Esophagus muscularis mucosa (tissue), 4 donors: ENCODE measurements at regions not wholly inside any gene's neighbourhood (a gene's known extent, or its start where the extent isn't known, plus 50 kb on each side); places are given as distances from the start of the nearest gene placed in this dataset.
"Not testable (repeated sequence)": the region's sequence is repeated elsewhere in the genome, so short reads cannot be mapped to it uniquely, and the experiment has no call there.

Source experiments
- DNase-seq: peaks from one replicate; pipeline ENCODE4 v3.0.0-alpha.2; 2017; ENCODE audit errors: extremely low spot score
- H3K27ac ChIP-seq, 4 donors: fragments of 200-600 bp; sonication (generic); replicated peaks in 1 of 4; 1 replicate in 3 of 4; 2 replicates in 1 of 4; pipeline ENCODE4 v1.5.1; 2016 to 2019; ENCODE audit warnings: mild to moderate bottlenecking in 1 of 4
- H3K27me3 ChIP-seq, 4 donors: fragments of 200-600 bp; sonication (generic); one replicate each; pipeline versions ENCODE4 v1.5.1 to v1.6.0; 2016 to 2019
- H3K36me3 ChIP-seq, 4 donors: fragments of 200-600 bp; sonication (generic); one replicate each; pipeline ENCODE4 v1.5.1; 2016 to 2019
- H3K4me1 ChIP-seq, 4 donors: fragments of 200-600 bp; sonication (generic); one replicate each; pipeline ENCODE4 v1.5.1; 2016 to 2019
- H3K4me3 ChIP-seq, 4 donors: fragments of 200-600 bp; sonication (generic); 1 replicate in 2 of 4; 2 replicates in 2 of 4; pipeline ENCODE4 v1.5.1; 2016 to 2019; ENCODE audit warnings: mild to moderate bottlenecking in 4 of 4, moderate library complexity in 1 of 4
- H3K9me3 ChIP-seq, 4 donors: fragments of 200-600 bp; sonication (generic); 1 replicate in 3 of 4; 2 replicates in 1 of 4; pipeline ENCODE4 v1.5.1; 2016 to 2019
- EP300 ChIP-seq: sonication (generic); formaldehyde crosslinking; IDR thresholded peaks from one replicate; pipeline ENCODE4 v1.6.1; 2017; ENCODE audit warnings: antibody characterized with exemption
- POLR2A ChIP-seq: fragments of 450-650 bp; IDR thresholded peaks from one replicate; pipeline ENCODE4 v1.6.1; 2017; ENCODE audit warnings: antibody characterized with exemption, moderate library complexity, mild to moderate bottlenecking, low read depth
- POLR2AphosphoS5 ChIP-seq, 2 donors: sonication (generic); formaldehyde crosslinking; IDR thresholded peaks; one replicate each; pipeline ENCODE4 v1.6.1; 2017; ENCODE audit warnings: antibody characterized with exemption in 2 of 2
- WGBS: methylation state at CpG from one replicate; pipeline ENCODE4 v1.1.5; 2018; 5-methylcytosine and 5-hydroxymethylcytosine counted together
- intact Hi-C: fragments of 100-400 bp; cut with DNase I; formaldehyde crosslinking; loops from one replicate; pipeline ENCODE4 v1.15.1; 2023
- TF ChIP-seq, protein P1 (sequence below), 3 experiments: fragments of 200-600 bp in 2 of 3; fragments of 450-650 bp in 1 of 3; sonication (generic) in 2 of 3; IDR thresholded peaks; one replicate each; pipeline ENCODE4 v1.5.1; 2017 to 2019; ENCODE audit warnings: antibody characterized with exemption in 3 of 3, mild to moderate bottlenecking in 2 of 3, moderate library complexity in 1 of 3

GRCh38 chr4:94131212-94131611 is 76.5 kb upstream of the SMARCAD1 start:
- Histone ChIP-seq H3K4me3 (no peak overlapping the region), H3K27me3 (no peaks in the 10 kb centered on the region), H3K4me1 (no peaks in the 10 kb centered on the region), H3K36me3 (no peaks in the 10 kb centered on the region), H3K9me3 (no peaks in the 10 kb centered on the region), H3K27ac (no peak overlapping the region)
- intact Hi-C loops = no loop called here
- TF ChIP-seq EP300 = no peak
- TF ChIP-seq, protein P1, sequence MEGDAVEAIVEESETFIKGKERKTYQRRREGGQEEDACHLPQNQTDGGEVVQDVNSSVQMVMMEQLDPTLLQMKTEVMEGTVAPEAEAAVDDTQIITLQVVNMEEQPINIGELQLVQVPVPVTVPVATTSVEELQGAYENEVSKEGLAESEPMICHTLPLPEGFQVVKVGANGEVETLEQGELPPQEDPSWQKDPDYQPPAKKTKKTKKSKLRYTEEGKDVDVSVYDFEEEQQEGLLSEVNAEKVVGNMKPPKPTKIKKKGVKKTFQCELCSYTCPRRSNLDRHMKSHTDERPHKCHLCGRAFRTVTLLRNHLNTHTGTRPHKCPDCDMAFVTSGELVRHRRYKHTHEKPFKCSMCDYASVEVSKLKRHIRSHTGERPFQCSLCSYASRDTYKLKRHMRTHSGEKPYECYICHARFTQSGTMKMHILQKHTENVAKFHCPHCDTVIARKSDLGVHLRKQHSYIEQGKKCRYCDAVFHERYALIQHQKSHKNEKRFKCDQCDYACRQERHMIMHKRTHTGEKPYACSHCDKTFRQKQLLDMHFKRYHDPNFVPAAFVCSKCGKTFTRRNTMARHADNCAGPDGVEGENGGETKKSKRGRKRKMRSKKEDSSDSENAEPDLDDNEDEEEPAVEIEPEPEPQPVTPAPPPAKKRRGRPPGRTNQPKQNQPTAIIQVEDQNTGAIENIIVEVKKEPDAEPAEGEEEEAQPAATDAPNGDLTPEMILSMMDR (IDR thresholded peaks at IDR 0.05) = no peak
- no peak for TF ChIP-seq POLR2AphosphoS5 (IDR thresholded peaks at IDR 0.05)
- TF ChIP-seq POLR2A = no peak
- DNase-seq = no peak
- 79% methylated on average over 5 of the region's 5 CpGs for WGBS

DNA sequence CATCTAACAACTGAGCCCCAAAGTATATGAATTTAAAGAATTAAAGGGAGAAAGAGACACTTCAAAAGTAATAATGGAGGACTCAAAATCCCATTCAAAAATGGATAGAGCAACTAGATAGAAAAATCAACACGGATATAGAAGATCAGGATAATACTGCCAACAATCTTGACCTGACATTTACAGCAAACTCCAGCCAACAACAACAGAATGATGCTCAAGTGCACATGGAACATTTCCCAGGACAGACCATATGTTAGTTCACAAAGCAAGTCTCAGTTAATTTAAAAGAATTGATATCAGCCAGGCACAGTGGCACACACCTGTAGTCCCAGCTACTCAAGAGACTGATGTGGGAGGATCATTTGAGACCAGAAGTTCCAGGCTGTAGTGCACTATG is 72.0 kb upstream of the SMARCAD1 start:
- H3K36me3 ChIP-seq = no peaks in the 10 kb centered on the region
- no peak for DNase-seq
- TF ChIP-seq POLR2A (no peak), EP300 (no peak)
- no peak overlapping the region for H3K4me3 ChIP-seq
- no peak overlapping the region for H3K27ac ChIP-seq
- no peaks in the 10 kb centered on the region for H3K4me1 ChIP-seq
- WGBS = 55% methylated on average over 1 of the region's 1 CpG
- intact Hi-C loops = no loop called here
- no peaks in the 10 kb centered on the region for H3K27me3 ChIP-seq
- H3K9me3 ChIP-seq = no peaks in the 10 kb centered on the region

DNA sequence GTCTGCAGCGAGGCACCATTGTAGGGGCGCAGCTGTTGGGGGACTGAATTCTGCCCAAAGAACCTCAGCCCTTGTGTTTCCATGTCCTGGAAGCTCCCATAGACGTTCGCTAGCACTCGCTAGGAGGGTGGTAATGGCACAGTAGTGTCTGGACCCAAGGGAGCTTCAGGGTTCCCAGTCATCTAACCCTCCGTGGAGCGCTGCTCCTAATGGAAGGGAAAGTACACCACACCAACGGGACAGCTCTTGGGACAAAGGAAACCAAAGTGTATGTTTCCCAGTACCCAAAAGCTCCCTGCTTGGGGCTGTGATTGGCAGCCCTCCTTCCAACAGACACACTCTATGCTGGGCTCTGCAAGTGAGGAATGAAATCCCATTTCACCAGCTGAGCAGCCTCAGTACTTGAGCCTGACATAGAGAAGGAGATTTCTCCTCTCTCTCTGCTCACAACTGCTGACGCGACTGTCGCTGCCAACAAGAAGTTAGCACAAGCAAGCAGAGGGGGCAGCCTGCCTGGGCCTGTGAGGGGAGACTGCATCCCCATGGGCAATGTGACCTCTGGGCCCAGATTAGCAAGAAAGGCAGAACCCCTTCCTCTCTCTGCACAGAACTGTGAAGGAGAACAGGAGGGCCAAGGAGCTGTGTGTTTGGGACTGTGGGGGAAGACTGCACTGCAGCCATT is 67.6 kb upstream of the SMARCAD1 start:
- Histone ChIP-seq H3K27me3 (no peaks in the 10 kb centered on the region), H3K27ac (no peak overlapping the region), H3K36me3 (no peaks in the 10 kb centered on the region), H3K4me1 (no peaks in the 10 kb centered on the region), H3K4me3 (no peak overlapping the region), H3K9me3 (peaks cover 0 to 5% (median 0%) of the 10 kb centered on the region in 4 donors)
- intact Hi-C loops = no loop called here
- 82% methylated on average over 9 of the region's 11 CpGs for WGBS
- DNase-seq = no peak
- TF ChIP-seq, protein P1 (IDR thresholded peaks at IDR 0.05) = no peak
- TF ChIP-seq POLR2AphosphoS5 (IDR thresholded peaks at IDR 0.05) (no peak), POLR2A (no peak), EP300 (no peak)

DNA sequence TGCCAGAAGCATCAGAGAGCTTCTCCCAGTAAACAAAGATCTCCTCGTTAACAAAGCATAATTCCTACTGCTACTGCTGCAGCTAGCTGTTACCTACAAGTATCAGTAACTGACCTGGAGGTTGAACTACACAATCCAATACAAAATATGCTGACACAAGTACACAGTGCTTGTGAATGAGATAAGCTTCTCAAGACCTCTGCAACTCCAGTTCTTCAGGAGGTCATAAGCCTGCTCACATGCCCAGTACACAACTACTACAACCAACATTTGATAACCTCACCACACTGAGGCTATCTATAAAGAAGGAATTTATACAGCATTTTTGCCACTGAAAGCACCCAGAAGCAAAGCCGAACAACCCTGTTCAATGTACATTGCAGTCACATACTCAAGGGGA is 66.7 kb upstream of the SMARCAD1 start:
- no peak overlapping the region for H3K27ac ChIP-seq
- DNase-seq = no peak
- no peak overlapping the region for H3K4me3 ChIP-seq
- intact Hi-C loops = no loop called here
- no peaks in the 10 kb centered on the region for H3K27me3 ChIP-seq
- 66% methylated on average over 2 of the region's 2 CpGs for WGBS
- TF ChIP-seq EP300 (no peak), POLR2AphosphoS5 (IDR thresholded peaks at IDR 0.05) (no peak), POLR2A (no peak)
- TF ChIP-seq, protein P1 (IDR thresholded peaks at IDR 0.05) = no peak
- H3K4me1 ChIP-seq = no peaks in the 10 kb centered on the region
- no peaks in the 10 kb centered on the region for H3K36me3 ChIP-seq
- peaks cover 0 to 5% (median 0%) of the 10 kb centered on the region in 4 donors for H3K9me3 ChIP-seq

GRCh38 chr4:94148052-94148451 is 59.6 kb upstream of the SMARCAD1 start:
- WGBS = 69% methylated on average over 7 of the region's 9 CpGs
- H3K27ac ChIP-seq, H3K4me3 ChIP-seq, DNase-seq, H3K27me3 ChIP-seq, intact Hi-C loops, H3K9me3 ChIP-seq, H3K4me1 ChIP-seq, H3K36me3 ChIP-seq: not testable (repeated sequence)

- no peaks in the 10 kb centered on the region for H3K9me3 ChIP-seq
- no peaks in the 10 kb centered on the region for H3K4me1 ChIP-seq
- DNase-seq = no peak
- H3K36me3 ChIP-seq = no peaks in the 10 kb centered on the region
- intact Hi-C loops = no loop called here
- no peak overlapping the region for H3K4me3 ChIP-seq
- no peak for TF ChIP-seq POLR2A
- TF ChIP-seq EP300 = no peak
- TF ChIP-seq, protein P1 (IDR thresholded peaks at IDR 0.05) = no peak
- TF ChIP-seq POLR2AphosphoS5 (IDR thresholded peaks at IDR 0.05) = no peak
- H3K27me3 ChIP-seq = peaks cover 0 to 5% (median 0%) of the 10 kb centered on the region in 4 donors
- no peak overlapping the region for H3K27ac ChIP-seq
These were observed 55.2 kb upstream of the SMARCAD1 start for GRCh38 chr4:94152466-94152865.

- H3K36me3 ChIP-seq, H3K27me3 ChIP-seq, intact Hi-C loops, H3K9me3 ChIP-seq, H3K4me3 ChIP-seq, DNase-seq, H3K4me1 ChIP-seq, H3K27ac ChIP-seq: not testable (repeated sequence)
- 100% methylated on average over 2 of the region's 2 CpGs for WGBS
These were observed 52.3 kb upstream of the SMARCAD1 start for GRCh38 chr4:94155404-94155803.
